ENCODE measurements at regions not wholly inside any gene's neighbourhood (a gene's known extent, or its start where the extent isn't known, plus 50 kb on each side); places are given as distances from the start of the nearest gene placed in this dataset.

DNA sequence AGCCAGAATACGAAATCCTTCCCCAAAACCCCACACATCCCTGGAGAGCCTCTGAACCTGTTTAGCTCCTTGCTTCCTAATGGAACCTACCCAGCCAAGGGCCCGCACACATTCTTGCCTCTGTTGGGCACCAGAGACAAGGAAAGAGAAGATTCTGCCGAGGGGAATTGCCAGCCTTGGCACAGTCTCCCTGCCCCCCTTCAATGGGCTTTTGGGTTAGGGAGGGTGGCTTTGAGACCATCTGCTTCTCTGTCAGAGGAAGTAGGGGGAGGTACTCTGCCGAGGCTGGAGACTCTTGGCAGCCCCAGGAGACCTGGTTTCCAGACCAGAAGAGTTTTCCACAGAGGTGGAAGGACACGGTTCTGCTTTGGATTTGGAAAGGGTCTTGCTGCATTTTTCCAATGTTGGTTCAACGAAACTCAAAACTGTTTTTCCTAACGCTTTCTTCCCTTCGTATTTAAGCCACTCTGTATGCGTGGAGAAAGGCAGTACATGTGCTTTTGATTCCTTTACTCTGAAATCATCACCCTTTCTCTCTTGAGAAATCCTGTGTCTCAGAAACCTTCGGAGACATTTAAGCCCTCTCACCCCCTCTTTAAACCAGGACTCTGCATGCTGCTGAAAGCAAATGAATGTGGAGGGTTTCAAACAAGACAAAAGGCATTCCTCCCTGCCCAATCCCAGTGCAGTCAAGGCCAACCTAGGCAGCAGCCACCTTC is 78.8 kb upstream of the PRR23C start:
- POLR2A ChIA-PET (ENCODE audit: unreplicated experiment): no interaction called here

More for the DNA sequence above, 78.8 kb upstream of the PRR23C start:
- Histone ChIP-seq H3K23ac (ENCODE audit: low read depth, low read length) (no peak overlapping the region), H2BK15ac (ENCODE audit: low read depth, low read length) (no peak overlapping the region), H2AK9ac (replicated peaks; ENCODE audit: low read depth, low read length, poor library complexity) (no peak overlapping the region), H4K5ac (ENCODE audit: low read depth, low read length) (no peak overlapping the region), H2BK20ac (ENCODE audit: low read depth, low read length) (no peak overlapping the region), H3K9me1 (ENCODE audit: insufficient read depth, low read length) (peaks cover 36% of the 10 kb centered on the region), H2AFZ (replicated peaks; ENCODE audit: low read length, poor library complexity) (peak overlapping the region; percentile 19), H4K91ac (ENCODE audit: insufficient read depth, low read depth, low read length) (no peak overlapping the region), H4K8ac (ENCODE audit: low read depth in 2 of 2, low read length in 2 of 2) (no peak overlapping the region), H3K4me1 (ENCODE audit: control insufficient read depth, insufficient read depth, low read length) (peaks cover 25% of the 10 kb centered on the region), H3K9me3 (ENCODE audit: control insufficient read depth, insufficient read depth, low read length) (no peaks in the 10 kb centered on the region), H3K4ac (ENCODE audit: low read depth, low read length) (no peak overlapping the region), H3K27me3 (ENCODE audit: control insufficient read depth, insufficient read depth, low read length) (peaks cover 3% of the 10 kb centered on the region; the same call in 1 of the 2 replicates), H3K36me3 (ENCODE audit: control insufficient read depth, insufficient read depth, low read length) (no peaks in the 10 kb centered on the region), H2BK5ac (ENCODE audit: low read depth, low read length, poor library complexity, severe bottlenecking) (no peak overlapping the region), H2AK5ac (ENCODE audit: low read depth, low read length) (no peak overlapping the region), H4K20me1 (ENCODE audit: insufficient read depth, low read length) (no peaks in the 10 kb centered on the region), H3K14ac (replicated peaks; ENCODE audit: low read depth, low read length) (no peak overlapping the region), H3K18ac (ENCODE audit: low read depth, low read length) (no peak overlapping the region), H2BK120ac (ENCODE audit: low read depth, low read length) (no peak overlapping the region), H3K27ac (ENCODE audit: insufficient read depth, low read length) (no peak overlapping the region), H3K4me3 (ENCODE audit: insufficient read depth, low read depth, low read length) (no peak overlapping the region), H3K79me1 (ENCODE audit: low read depth in 1 of 2, low read length in 2 of 2) (no peaks in the 10 kb centered on the region), H3K4me2 (ENCODE audit: low read depth, low read length) (no peak overlapping the region), H3K56ac (ENCODE audit: extremely low read depth, insufficient read depth, low read length) (no peak overlapping the region), H3K9ac (ENCODE audit: low read depth, low read length) (no peak overlapping the region)
- no peak for DNase-seq
- ATAC-seq (ENCODE audit: low read depth): no peak
- intact Hi-C loops (cut with micrococcal nuclease): no loop called here
- BruUV-seq (replicated peaks): no TSS peak
- dilution Hi-C loops (cut with HindIII; ENCODE audit: low sequenced_read_pairs, unreplicated experiment): no loop called here
- TF ChIP-seq MAZ (IDR thresholded peaks at IDR 0.05; ENCODE audit: borderline replicate concordance, low read depth, low read length) (no peak), CEBPB (IDR thresholded peaks at IDR 0.05; ENCODE audit: low read depth, low read length) (no peak), FOS (IDR thresholded peaks at IDR 0.05; ENCODE audit: low read depth, low read length) (no peak), MAFK (IDR thresholded peaks at IDR 0.05; ENCODE audit: low read depth, low read length) (no peak), USF2 (IDR thresholded peaks at IDR 0.05; ENCODE audit: low read depth, low read length) (no peak), MXI1 (IDR thresholded peaks at IDR 0.05; ENCODE audit: borderline replicate concordance, low read depth, low read length) (no peak), SMC3 (IDR thresholded peaks at IDR 0.05; ENCODE audit: low read depth, low read length) (no peak), BHLHE40 (IDR thresholded peaks at IDR 0.05; ENCODE audit: low read depth, low read length) (no peak), POLR2A (IDR thresholded peaks at IDR 0.05; ENCODE audit: low read depth, low read length) (no peak), RCOR1 (IDR thresholded peaks at IDR 0.05; ENCODE audit: insufficient replicate concordance, low read length) (no peak), RFX5 (IDR thresholded peaks at IDR 0.05; ENCODE audit: low read depth, low read length) (no peak)
- CTCF ChIA-PET: no interaction called here
- in situ Hi-C loops (cut with MboI; ENCODE audit: low sequenced_read_pairs): loop anchor here (10.0 kb wide), 1 partner anchor 191 kb away; no protein-coding TSS in a partner anchor
- WGBS, 2 experiments (ENCODE audit: extremely low coverage in 2 of 2, insufficient read length in 1 of 2): no CpG with 5 or more reads among the region's 10 CpGs

Data from IMR-90 (cell line).